Stimulated activated CD4-positive, alpha-beta T cell treated with anti-CD3 and anti-CD28 coated beads, Interleukin-1b, Interleukin-23, amount 100 ng/mL, for 24 hours (primary cell): ENCODE measurements at regions not wholly inside any gene's neighbourhood (a gene's known extent, or its start where the extent isn't known, plus 50 kb on each side); places are given as distances from the start of the nearest gene placed in this dataset.

Experiments
- DNase-seq, 4 experiments: peaks; one replicate each; pipeline ENCODE4 v3.0.0-alpha.2; 2020; ENCODE audit warnings: low read depth in 4 of 4, low spot score in 1 of 4

DNA sequence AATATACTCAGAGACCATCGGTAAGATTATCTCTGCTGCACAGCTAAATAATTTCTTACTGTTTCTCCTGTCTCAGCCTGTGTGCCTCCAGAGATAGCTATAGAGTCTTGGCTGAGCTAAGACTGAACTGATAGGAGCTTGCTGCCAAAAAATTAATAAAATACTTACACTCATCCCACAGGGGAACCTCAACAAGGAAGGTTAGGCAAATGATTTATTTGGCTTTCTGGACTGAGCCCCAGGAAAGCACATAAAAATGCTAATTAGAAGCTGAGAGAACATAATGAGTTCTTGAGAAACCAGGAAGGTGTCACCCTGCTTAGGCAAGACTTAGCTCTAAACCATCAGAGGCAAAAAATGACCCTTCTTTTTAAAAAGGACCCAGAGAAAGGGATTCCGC, 534.5 kb downstream of the TNS3 start:
- no peak for DNase-seq

- no peak for DNase-seq
Observed at GRCh38 chr7:47046949-47047348, 535.0 kb downstream of the TNS3 start.

- no peak for DNase-seq
Observed at GRCh38 chr7:47045207-47046051, 536.5 kb downstream of the TNS3 start.

GRCh38 chr7:47044625-47045024, 537.3 kb downstream of the TNS3 start:
- DNase-seq = no peak

GRCh38 chr7:47043304-47043703, 538.6 kb downstream of the TNS3 start:
- DNase-seq = no peak

DNA sequence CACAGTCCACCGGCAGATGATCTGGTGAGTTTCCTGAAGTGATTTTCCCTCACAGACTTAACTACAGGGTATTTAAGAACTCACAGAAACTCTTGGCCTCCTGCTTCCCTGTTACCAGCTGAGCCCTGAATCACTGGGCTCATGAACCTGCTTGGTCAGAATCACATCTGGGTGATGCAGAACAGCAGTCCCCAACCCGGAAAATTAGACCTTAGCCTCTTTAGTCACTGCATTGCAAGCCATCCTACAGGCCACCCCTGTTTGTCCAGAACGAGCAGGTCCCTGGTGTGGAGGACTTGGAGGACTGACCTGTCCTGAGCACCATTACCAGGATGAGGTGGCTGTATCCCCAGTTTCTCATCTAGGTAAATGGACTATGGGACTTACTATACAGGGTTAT, 539.2 kb downstream of the TNS3 start:
- DNase-seq = no peak

GRCh38 chr7:47040795-47041347, 541.0 kb downstream of the TNS3 start:
- no peak for DNase-seq

DNA sequence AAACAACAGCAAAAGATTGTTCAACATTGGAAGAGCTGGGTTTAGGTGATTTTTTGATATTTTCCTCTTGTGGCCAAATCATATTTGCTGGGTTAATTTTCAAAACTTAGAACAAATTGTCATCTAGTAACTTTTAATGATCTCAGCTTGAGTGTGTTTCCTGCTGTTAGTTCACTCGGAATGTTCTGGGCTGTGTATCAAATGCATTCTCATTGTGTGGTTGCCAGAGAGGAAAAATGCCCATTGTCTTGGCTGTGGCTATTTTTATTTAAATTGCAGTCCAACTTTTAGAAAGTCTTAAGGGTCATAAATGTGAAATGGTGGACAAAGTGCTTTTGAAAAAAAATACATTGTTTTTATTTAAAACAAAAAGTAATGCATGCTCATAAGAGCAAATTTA, 542.0 kb downstream of the TNS3 start:
- no peak for DNase-seq

GRCh38 chr7:47039089-47039648, 542.7 kb downstream of the TNS3 start:
- no peak for DNase-seq

- DNase-seq = no peak
Observed at GRCh38 chr7:47038621-47039020, 543.3 kb downstream of the TNS3 start.

- no peak for DNase-seq
Observed at GRCh38 chr7:47037607-47038006, 544.3 kb downstream of the TNS3 start.

- DNase-seq = no peak
Observed at GRCh38 chr7:47036909-47037308, 545.0 kb downstream of the TNS3 start.

DNA sequence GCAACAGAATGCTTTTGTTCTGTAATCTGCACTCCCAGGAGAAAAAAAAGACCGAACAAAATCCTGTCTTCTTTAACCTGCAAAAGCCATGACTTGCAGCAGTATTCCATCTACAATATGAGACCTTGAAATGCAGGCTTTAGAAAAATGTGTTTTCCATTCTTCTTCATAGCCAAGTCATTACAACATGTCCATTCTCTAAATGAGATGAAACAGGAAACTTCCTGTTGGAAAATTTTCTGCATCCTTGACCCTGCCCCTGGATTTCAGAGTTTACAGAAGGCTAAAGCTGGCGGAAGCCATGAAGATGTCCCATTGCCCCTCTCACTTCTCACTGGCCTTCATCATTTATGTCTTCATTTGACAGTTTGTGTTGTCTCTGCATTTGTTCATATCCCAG, 546.4 kb downstream of the TNS3 start:
- DNase-seq = no peak

DNA sequence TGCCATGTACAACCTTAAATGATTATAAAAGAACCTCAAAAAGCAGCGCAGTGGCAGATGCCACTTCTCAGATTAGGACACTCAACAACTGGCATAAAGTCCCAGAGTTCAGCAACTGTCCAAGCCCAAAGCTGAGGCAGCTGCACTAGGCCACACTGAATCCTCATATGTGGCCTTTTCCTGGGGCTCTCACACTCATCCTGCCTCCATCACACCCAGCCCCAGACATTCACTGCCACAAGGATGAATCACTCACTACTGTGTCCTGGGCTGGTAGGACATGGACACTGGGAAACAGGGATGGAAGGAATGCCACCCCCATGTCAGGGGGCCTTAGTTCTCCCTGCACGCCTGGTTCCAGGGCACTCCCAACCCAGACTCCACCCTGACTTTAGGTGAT, 547.7 kb downstream of the TNS3 start:
- DNase-seq = no peak

GRCh38 chr7:47032536-47032908, 549.4 kb downstream of the TNS3 start:
- DNase-seq = no peak

GRCh38 chr7:47031786-47032535, 550.0 kb downstream of the TNS3 start:
- no peak for DNase-seq

- DNase-seq = no peak
Observed at GRCh38 chr7:47028284-47028683, 553.6 kb downstream of the TNS3 start.

GRCh38 chr7:47027695-47028240, 554.1 kb downstream of the TNS3 start:
- no peak for DNase-seq

DNA sequence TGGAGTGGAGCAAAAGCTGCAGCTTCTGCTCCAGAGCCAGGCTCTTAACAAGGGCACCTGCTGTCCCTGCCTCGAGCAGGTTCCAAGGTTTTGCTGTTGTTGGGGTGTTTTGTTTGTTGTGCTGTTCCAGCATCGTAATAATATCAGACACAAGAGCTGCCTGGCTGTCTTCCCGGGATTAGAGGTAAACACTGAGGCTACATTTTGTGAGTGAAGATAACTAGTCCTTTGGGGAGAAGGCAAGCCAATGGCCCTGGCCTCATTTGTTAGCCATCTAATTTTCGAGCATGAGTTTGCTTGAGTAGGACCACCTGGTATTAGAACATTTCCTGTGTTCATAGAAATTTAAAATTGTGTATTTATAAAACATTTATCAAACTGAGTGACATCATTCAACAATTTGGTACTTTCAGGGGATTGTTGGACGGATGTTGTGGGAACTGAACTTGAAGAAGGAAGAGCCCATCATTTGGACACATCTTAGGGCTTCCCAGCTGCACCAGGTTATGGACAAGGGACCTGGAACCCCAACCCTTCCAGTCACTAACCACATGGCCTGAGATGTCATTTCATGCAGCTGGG, 555.0 kb downstream of the TNS3 start:
- DNase-seq = no peak

- no peak for DNase-seq
Observed at GRCh38 chr7:47024991-47025390, 556.9 kb downstream of the TNS3 start.

DNA sequence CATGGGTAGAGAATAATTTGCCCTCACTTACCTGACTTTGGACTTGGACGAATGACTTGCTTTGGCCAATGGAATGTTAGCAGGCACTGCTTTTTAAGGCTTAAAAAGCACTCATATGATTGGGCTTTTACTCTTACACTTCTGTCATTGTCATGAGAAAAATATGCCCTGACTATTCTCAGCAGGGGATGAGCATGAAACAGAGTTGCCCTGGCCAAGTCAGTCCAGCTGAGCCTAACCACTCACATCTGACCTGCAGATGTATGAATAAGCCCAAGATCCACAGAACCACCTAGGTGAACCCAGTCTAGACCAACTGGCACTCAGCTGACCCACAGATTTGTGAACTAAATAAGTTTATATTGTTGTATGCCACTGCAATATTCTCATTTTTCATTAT, 573.5 kb downstream of the TNS3 start:
- DNase-seq = no peak
